Brain microvascular endothelial cell (primary cell): ENCODE measurements at regions not wholly inside any gene's neighbourhood (a gene's known extent, or its start where the extent isn't known, plus 50 kb on each side); places are given as distances from the start of the nearest gene placed in this dataset.
"Not testable (repeated sequence)": the region's sequence is repeated elsewhere in the genome, so short reads cannot be mapped to it uniquely, and the experiment has no call there.

Experiments used
- DNase-seq: peaks from one replicate; pipeline ENCODE4 v3.0.0-alpha.2; 2020
- H3K27ac ChIP-seq: fragments of 250-450 bp; sonication (Bioruptor Pico); 2 replicates; pipeline ENCODE4 v1.5.1; 2020; ENCODE audit warnings: mild to moderate bottlenecking, moderate library complexity
- H3K27me3 ChIP-seq: fragments of 250-450 bp; sonication (Bioruptor Pico); replicated peaks from 2 replicates; pipeline ENCODE4 v1.5.1; 2020; ENCODE audit warnings: mild to moderate bottlenecking
- H3K36me3 ChIP-seq: fragments of 250-450 bp; sonication (Bioruptor Pico); replicated peaks from 2 replicates; pipeline ENCODE4 v1.5.1; 2020; ENCODE audit warnings: mild to moderate bottlenecking
- H3K4me3 ChIP-seq: 2 replicates; pipeline ENCODE4 v1.5.1; 2011; ENCODE audit warnings: low read depth, mild to moderate bottlenecking, control low read depth, low read length, moderate library complexity
- CTCF ChIP-seq: IDR thresholded peaks from 2 replicates; pipeline ENCODE4 v1.5.1; 2011; ENCODE audit warnings: low read depth, mild to moderate bottlenecking, moderate library complexity, low read length, control low read depth, inconsistent platforms; ENCODE audit errors: missing control alignments
- in situ Hi-C: cut with HindIII; loops from 2 replicates; pipeline ENCODE4 v1.10.0; 2017; ENCODE audit warnings: low sequenced_read_pairs, low pct_ligation_motif_present

GRCh38 chr14:58744801-58745394 is 107.1 kb downstream of the DACT1 start:
- TF ChIP-seq CTCF: no peak
- DNase-seq: no peak
- in situ Hi-C loops: no loop called here
- Histone ChIP-seq H3K4me3 (no peak overlapping the region), H3K36me3 (no peaks in the 10 kb centered on the region), H3K27ac (no peak overlapping the region), H3K27me3 (no peaks in the 10 kb centered on the region)

- H3K4me3 ChIP-seq: no peak overlapping the region
- H3K27ac ChIP-seq: no peak overlapping the region
- in situ Hi-C loops: no loop called here
- no peak for TF ChIP-seq CTCF
- H3K36me3 ChIP-seq: no peaks in the 10 kb centered on the region
- no peaks in the 10 kb centered on the region for H3K27me3 ChIP-seq
- peak; percentile 56 for DNase-seq
These were observed 108.5 kb downstream of the DACT1 start for GRCh38 chr14:58746261-58746660.

GRCh38 chr14:58746701-58747100 is 108.9 kb downstream of the DACT1 start:
- in situ Hi-C loops: no loop called here
- Histone ChIP-seq H3K36me3 (no peaks in the 10 kb centered on the region), H3K27me3 (no peaks in the 10 kb centered on the region), H3K4me3 (no peak overlapping the region), H3K27ac (peak overlapping the region; percentile 44)
- DNase-seq: no peak
- TF ChIP-seq CTCF: no peak

GRCh38 chr14:58747181-58747580 is 109.4 kb downstream of the DACT1 start:
- Histone ChIP-seq H3K27me3 (no peaks in the 10 kb centered on the region), H3K4me3 (no peak overlapping the region), H3K36me3 (no peaks in the 10 kb centered on the region), H3K27ac (peak overlapping the region; percentile 44)
- peak; percentile 68 for DNase-seq
- no peak for TF ChIP-seq CTCF
- in situ Hi-C loops: no loop called here

GRCh38 chr14:58748251-58748650 is 110.5 kb downstream of the DACT1 start:
- H3K36me3 ChIP-seq, H3K27ac ChIP-seq, in situ Hi-C loops, H3K4me3 ChIP-seq, H3K27me3 ChIP-seq, DNase-seq: not testable (repeated sequence)

- DNase-seq: peak; percentile 85
- Histone ChIP-seq H3K36me3 (no peaks in the 10 kb centered on the region), H3K4me3 (no peak overlapping the region), H3K27me3 (no peaks in the 10 kb centered on the region), H3K27ac (peak overlapping the region; percentile 34)
- in situ Hi-C loops: no loop called here
- no peak for TF ChIP-seq CTCF
These were observed 111.4 kb downstream of the DACT1 start for GRCh38 chr14:58749066-58749669.
